Ectodermal cell (in vitro differentiated cells): ENCODE measurements at regions not wholly inside any gene's neighbourhood (a gene's known extent, or its start where the extent isn't known, plus 50 kb on each side); places are given as distances from the start of the nearest gene placed in this dataset.

ENCODE experiments used
- H3K27ac ChIP-seq: 2 replicates; pipeline ENCODE4 v1.7.0; 2013; ENCODE audit warnings: mild to moderate bottlenecking, low read depth, low read length; ENCODE audit not compliant: insufficient read depth, poor library complexity, severe bottlenecking
- H3K27me3 ChIP-seq: 2 replicates; pipeline ENCODE4 v1.7.0; 2013; ENCODE audit warnings: mild to moderate bottlenecking, low read length; ENCODE audit not compliant: insufficient read depth, control insufficient read depth, poor library complexity, severe bottlenecking
- H3K36me3 ChIP-seq: one replicate; pipeline ENCODE4 v1.7.0; 2013; ENCODE audit warnings: low read length; ENCODE audit not compliant: control insufficient read depth, insufficient read depth
- H3K4me1 ChIP-seq: one replicate; pipeline ENCODE4 v1.7.0; 2013; ENCODE audit warnings: low read length; ENCODE audit not compliant: control insufficient read depth, insufficient read depth
- H3K4me3 ChIP-seq: 2 replicates; pipeline ENCODE4 v1.7.0; 2013; ENCODE audit warnings: low read depth, low read length, control low read depth; ENCODE audit not compliant: insufficient read depth
- H3K9me3 ChIP-seq: 2 replicates; pipeline ENCODE4 v1.7.0; 2013; ENCODE audit warnings: mild to moderate bottlenecking, low read length, moderate library complexity; ENCODE audit not compliant: control insufficient read depth
- WGBS, 2 experiments: methylation state at CpG; one replicate each; pipeline ENCODE4 v1.1.7; 2013; ENCODE audit warnings: missing lambda C conversion rate in 2 of 2; 5-methylcytosine and 5-hydroxymethylcytosine counted together

DNA sequence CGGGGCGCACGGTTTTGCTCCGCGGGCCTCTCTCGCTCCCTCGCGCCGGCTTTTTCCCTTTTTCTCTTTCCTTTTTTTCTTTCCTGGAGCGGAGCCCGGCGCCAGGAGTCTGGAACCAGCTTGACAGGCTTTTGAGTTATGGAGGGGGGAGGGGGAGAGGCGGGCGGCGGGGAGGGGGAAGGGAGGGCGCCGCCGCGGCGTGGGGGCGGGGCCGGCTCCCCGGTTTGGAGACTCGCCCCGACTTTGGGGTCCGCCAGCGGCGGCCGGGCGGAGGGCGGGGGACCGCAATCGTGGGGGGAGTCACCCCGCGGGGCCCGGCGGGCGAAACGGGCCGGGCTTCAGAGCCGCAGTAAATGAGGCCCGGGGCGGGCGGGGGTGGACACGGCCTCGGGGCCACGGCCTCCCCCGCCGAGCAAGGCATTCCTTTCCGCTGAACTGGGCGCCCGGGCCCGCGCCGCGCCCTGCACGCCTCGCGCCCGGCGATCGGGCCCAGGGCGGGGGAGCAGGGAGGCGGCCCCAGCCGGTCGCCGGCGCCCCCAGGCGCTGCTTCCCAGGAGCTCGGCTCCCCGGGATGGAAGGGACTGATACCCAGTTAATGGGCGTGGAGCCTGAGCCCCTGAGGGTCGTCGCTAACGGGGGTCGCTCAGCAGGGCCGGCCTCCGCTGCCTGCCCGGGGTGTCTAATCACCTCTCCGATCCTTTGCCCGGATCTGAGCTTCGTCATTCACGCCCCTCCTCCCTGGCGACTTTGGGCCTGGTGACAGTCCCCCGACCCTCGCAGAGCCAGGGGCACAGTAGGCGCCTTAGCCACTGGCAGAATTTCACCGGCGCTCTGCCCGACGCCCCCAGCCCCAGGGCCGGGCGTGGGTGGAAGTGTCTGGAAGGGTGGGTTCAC is 138.1 kb downstream of the C9orf50 start:
- Histone ChIP-seq H3K27ac (peak overlapping the region; percentile 82), H3K4me1 (peaks cover 48% of the 10 kb centered on the region), H3K4me3 (peak overlapping the region; percentile 41), H3K36me3 (no peaks in the 10 kb centered on the region), H3K27me3 (peaks cover under 1% of the 10 kb centered on the region), H3K9me3 (no peaks in the 10 kb centered on the region)
- WGBS, 2 experiments: 1 to 2% methylated on average over 84 to 90 of the region's 93 CpGs

DNA sequence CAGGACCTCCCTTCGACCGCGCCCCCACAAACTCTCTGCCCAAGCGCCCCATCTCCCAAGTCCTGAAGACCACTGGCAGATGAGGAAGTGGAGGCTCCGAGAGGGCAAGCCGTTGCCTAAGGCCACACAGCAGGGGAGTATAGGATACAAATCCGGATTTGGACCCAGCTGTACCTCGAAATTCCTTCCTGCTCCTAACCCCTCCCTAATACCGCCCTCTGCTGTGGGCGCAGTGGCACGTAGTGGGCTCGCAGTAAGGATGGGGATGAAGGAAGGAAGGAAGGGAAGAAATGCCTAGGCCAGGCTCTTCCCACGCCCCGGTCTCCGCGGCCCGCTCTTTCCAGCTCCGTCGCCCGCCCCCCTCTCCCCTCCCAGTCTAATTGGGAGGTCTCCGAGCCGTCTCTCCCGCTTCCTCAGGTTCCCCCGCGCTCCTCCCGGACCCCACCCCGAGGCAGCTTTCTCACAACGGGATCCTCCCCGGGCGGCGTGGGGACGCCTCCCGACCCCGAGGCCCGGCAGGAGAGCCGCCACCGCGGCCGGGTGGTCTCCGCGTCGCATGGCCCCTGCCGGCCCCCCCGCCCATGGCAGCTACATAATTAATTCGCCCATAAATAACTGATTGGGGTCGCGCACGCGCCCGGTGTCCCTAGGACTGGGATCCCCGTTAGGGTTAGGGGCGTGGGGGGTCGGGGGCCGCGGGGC is 138.9 kb downstream of the C9orf50 start:
- H3K4me1 ChIP-seq: peaks cover 43% of the 10 kb centered on the region
- H3K4me3 ChIP-seq: peak overlapping the region; percentile 41
- WGBS, 2 experiments: 12% methylated on average over 55 of the region's 55 CpGs
- no peaks in the 10 kb centered on the region for H3K9me3 ChIP-seq
- H3K27me3 ChIP-seq: no peaks in the 10 kb centered on the region
- peak overlapping the region; percentile 82 for H3K27ac ChIP-seq
- no peaks in the 10 kb centered on the region for H3K36me3 ChIP-seq

DNA sequence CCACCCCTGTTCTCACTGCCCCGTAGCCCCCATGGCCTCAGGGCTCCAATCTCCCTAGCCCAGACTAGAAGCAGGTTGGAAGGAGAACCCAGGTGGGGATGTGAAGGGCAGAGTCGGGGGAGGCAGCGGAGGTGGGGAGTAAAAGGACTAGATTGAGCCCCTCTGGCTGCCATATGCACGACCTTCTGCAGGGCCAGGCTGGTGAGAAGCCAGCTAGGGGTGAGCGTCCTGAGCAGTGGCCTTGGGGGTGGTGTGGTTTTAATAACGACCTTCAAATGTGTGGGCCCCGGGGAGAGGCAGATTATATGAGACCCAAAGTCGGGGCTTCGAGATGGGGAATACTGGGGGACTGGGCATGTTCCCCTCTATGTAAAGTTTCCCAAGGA is 139.5 kb downstream of the C9orf50 start:
- Histone ChIP-seq H3K27ac (no peak overlapping the region), H3K36me3 (no peaks in the 10 kb centered on the region), H3K27me3 (no peaks in the 10 kb centered on the region), H3K9me3 (no peaks in the 10 kb centered on the region), H3K4me3 (no peak overlapping the region), H3K4me1 (peaks cover 39% of the 10 kb centered on the region)
- 89 to 90% methylated on average over 9 of the region's 9 CpGs for WGBS, 2 experiments

DNA sequence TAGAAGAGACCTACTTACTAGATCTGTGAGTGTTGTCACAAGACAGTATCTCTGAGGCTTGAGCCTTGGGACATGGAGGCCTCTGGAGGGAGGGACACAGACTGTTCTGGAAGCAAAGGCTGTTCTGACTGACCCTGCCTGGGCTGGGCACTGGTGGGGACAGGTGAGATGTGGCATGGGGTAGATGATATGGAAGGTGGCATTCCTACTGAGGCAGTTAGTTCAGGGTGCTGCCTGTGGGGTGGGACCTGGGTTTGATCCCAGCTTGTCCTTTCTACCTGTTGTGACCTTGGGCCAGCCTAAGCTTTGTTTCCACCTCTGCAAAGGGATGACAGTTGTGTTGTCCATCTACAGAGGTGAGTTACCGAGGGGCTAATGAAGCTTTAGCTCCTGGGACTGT is 140.2 kb downstream of the C9orf50 start:
- Histone ChIP-seq H3K36me3 (no peaks in the 10 kb centered on the region), H3K27ac (no peak overlapping the region), H3K4me3 (no peak overlapping the region)

DNA sequence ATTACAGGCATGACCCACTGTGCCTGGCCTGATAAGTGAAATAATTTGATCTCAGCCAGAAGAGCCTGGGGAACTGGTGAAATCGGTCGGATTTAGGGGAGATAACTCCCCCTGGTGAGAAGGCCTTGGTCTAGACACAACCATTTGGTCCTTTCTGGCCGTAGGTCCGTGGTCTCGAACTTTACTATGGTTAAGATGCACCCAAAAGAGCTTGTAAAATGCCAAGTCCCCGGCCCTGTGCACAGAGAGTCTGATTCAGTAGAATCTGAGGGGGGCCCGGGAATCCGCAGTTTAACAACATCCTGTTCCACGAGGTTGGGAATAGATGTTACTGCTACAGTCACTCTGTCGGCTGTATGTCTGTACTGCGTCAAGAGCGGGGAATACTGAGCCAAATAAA is 140.7 kb downstream of the C9orf50 start:
- Histone ChIP-seq H3K27me3 (no peaks in the 10 kb centered on the region), H3K9me3 (no peaks in the 10 kb centered on the region), H3K4me3 (no peak overlapping the region), H3K27ac (no peak overlapping the region), H3K36me3 (no peaks in the 10 kb centered on the region), H3K4me1 (peaks cover 37% of the 10 kb centered on the region)
- WGBS, 2 experiments: 86 to 87% methylated on average over 12 of the region's 12 CpGs

More for the DNA sequence above, 140.2 kb downstream of the C9orf50 start:
- H3K4me1 ChIP-seq: peaks cover 37% of the 10 kb centered on the region
- WGBS, 2 experiments: 95 to 96% methylated on average over 1 of the region's 1 CpG
- H3K27me3 ChIP-seq: no peaks in the 10 kb centered on the region
- no peaks in the 10 kb centered on the region for H3K9me3 ChIP-seq

DNA sequence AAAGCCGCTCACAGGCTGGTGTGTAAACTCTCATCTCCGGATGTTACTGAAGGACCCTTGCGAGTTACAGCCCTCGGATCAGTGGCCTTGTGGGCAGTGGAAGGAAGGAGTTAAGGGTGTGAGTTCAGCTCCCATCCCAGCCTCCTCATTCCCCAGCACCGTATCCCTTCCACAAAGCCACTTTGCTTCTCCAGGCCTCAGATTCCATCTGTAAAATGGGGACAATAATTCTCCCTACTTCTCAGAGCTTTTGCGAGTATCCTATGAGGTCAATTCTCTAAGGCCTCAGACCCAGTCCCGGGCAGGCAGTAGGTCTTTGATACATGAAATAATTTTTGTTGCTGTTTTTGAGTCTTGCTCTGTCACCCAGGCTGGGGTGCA is 141.3 kb downstream of the C9orf50 start:
- 87 to 88% methylated on average over 7 of the region's 7 CpGs for WGBS, 2 experiments
- Histone ChIP-seq H3K36me3 (no peaks in the 10 kb centered on the region), H3K4me1 (peaks cover 37% of the 10 kb centered on the region), H3K9me3 (no peaks in the 10 kb centered on the region), H3K27ac (no peak overlapping the region), H3K4me3 (no peak overlapping the region), H3K27me3 (no peaks in the 10 kb centered on the region)

DNA sequence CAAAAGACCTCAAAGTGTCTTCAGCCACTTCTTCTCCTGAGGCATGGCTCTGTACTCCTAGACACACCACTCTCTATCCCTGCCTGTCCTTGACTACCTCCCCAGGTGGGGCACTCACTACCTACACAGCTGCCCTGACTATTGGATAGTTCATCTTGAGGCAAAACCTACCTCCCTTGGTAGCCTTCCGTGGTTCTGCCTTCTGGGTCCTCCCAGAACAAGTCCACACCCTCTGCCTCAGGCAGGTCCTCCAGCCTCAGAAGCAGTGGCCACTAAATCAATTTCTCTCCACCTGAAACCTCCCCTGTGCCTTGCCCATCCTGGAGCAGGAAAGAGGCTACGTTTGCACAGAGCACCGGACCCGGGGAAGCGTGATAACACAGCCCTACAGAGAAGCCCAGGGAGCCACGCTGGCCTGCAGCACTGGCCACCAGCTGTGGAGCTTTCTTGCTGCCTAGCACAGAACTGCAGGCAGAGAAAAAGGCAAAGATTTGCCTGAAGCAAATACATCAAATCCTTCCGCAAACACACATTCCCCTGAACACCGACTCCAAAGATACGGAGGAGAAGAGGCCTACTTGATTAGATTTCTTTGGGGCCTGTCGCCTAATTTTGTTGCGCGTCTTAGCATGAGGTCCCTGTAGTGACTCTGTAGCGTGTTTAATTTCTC is 141.8 kb downstream of the C9orf50 start:
- WGBS, 2 experiments: 72 to 76% methylated on average over 13 of the region's 13 CpGs
- Histone ChIP-seq H3K27ac (no peak overlapping the region), H3K36me3 (no peaks in the 10 kb centered on the region)

DNA sequence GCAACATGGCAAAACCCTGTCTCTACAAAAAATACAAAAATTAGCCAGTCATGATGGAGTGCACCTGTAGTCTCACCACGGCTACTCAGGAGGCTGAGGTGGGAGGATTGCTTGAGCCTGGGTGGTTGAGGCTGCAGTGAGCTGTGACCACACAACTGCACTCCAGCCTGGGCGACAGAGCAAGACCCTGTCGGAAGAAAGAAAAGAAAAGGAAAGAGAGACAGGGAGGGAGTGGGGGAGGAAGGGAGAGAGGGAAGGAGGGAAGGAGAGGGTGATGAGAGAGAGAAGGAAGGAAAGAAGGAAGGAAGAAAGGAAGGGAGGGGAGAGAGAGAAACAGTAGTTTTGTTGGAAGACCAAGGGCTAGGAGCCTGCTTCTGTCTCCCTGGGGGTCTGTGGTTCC is 142.4 kb downstream of the C9orf50 start:
- 95% methylated on average over 3 of the region's 3 CpGs for WGBS, 2 experiments
- no peaks in the 10 kb centered on the region for H3K9me3 ChIP-seq
- H3K4me3 ChIP-seq: no peak overlapping the region
- peaks cover 31% of the 10 kb centered on the region for H3K4me1 ChIP-seq
- H3K27ac ChIP-seq: no peak overlapping the region
- no peaks in the 10 kb centered on the region for H3K27me3 ChIP-seq
- no peaks in the 10 kb centered on the region for H3K36me3 ChIP-seq

More for the DNA sequence above, 141.8 kb downstream of the C9orf50 start:
- Histone ChIP-seq H3K27me3 (no peaks in the 10 kb centered on the region), H3K4me1 (peaks cover 37% of the 10 kb centered on the region), H3K9me3 (no peaks in the 10 kb centered on the region), H3K4me3 (no peak overlapping the region)

DNA sequence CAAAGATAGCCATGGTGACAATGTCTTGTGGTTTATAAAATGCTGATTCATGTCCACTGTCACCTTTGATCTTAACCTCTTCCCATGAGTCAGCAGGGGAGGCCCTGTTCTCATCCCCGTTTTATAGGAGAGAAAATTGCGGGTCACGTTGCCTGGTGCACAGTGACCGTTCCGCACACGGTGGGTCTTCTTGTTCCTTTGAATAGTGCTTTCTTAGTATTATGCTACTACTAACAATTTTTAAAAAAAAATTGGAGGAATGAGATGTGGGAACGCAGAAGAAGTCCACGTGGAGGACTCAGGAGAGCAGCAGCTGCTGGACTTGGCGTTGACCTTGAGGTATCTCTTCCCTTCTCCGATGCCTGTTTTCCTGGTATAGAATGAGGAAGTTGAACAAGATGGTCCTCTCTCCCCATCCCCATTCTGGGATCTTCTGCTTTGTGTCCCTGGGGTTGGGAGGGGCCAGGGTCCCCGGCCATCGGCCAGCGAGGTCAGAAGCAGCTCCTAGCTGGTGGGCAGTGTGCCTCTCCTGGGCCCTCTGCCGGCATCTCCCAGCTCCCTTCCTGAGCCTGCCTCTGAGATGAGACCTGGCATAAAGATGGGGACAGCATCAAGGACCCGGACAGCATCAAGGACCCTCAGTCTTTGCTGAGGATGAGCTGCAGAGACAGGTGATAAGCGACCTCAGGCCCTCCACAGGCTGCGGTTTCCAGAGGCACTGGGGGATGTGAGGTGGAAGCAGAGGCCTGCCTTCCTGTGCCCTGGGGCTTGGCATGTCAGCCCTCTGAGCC is 143.9 kb downstream of the C9orf50 start:
- Histone ChIP-seq H3K9me3 (no peaks in the 10 kb centered on the region), H3K4me3 (no peak overlapping the region), H3K4me1 (peaks cover 33% of the 10 kb centered on the region), H3K36me3 (no peaks in the 10 kb centered on the region), H3K27ac (no peak overlapping the region), H3K27me3 (no peaks in the 10 kb centered on the region)
- WGBS, 2 experiments: 86% methylated on average over 13 to 17 of the region's 17 CpGs
